ENCODE measurements at regions not wholly inside any gene's neighbourhood (a gene's known extent, or its start where the extent isn't known, plus 50 kb on each side); places are given as distances from the start of the nearest gene placed in this dataset.

DNA sequence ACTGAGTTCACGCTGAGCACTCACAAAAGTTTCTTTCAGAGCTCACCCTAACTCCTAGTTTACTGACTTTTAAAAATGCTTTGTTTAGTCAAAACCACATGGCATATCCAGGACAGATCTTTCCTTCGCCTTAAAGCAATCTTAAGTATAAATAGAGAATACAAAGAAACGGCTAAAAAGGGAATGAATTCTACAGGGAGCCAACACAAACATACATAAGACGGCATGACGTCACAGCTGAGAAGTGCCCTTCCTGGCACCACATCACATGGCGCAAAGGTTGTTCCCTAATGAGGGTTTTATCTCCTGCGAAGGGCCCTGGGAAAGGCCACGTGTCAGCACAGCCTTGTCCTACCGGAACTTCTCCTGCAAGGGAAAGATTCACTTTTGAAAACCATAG, 141.3 kb downstream of the IRX1 start:
- H3K27ac ChIP-seq (ENCODE audit: low read depth, low read length) = no peak overlapping the region
- no peaks in the 10 kb centered on the region for H3K9me3 ChIP-seq (ENCODE audit: low read length)
- H3K9ac ChIP-seq (ENCODE audit: low read length) = no peak overlapping the region
- H3K36me3 ChIP-seq (ENCODE audit: insufficient read depth, low read length) = no peaks in the 10 kb centered on the region
- H3K27me3 ChIP-seq (ENCODE audit: control insufficient read depth in 1 of 2, insufficient read depth in 2 of 2, low read length in 2 of 2) = no peaks in the 10 kb centered on the region
- H3K4me3 ChIP-seq (ENCODE audit: low read depth in 1 of 2, low read length in 2 of 2) = no peak overlapping the region
- H3K4me1 ChIP-seq (ENCODE audit: insufficient read depth, low read length) = no peaks in the 10 kb centered on the region

DNA sequence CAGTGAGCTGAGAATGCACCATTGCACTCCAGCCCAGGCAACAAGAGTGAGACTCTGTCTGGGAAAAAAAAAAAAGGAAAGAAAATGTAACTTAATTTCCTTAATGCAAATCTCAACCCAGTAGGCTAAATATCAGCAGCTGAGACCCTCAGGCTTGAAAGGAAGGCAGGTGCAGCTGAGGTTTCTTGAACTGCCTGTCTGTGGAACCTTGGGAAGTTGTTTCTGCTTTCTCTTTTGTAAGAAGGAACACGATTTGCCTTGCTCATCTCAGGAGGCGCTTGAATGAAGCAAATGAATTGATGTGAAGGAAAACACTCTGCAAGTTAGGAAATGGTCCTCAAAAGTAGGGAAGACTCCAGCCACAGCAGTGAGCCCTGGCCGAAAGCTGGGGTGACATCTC, 143.3 kb downstream of the IRX1 start:
- H3K9ac ChIP-seq (ENCODE audit: low read length) = no peak overlapping the region
- no peaks in the 10 kb centered on the region for H3K9me3 ChIP-seq (ENCODE audit: low read length)

DNA sequence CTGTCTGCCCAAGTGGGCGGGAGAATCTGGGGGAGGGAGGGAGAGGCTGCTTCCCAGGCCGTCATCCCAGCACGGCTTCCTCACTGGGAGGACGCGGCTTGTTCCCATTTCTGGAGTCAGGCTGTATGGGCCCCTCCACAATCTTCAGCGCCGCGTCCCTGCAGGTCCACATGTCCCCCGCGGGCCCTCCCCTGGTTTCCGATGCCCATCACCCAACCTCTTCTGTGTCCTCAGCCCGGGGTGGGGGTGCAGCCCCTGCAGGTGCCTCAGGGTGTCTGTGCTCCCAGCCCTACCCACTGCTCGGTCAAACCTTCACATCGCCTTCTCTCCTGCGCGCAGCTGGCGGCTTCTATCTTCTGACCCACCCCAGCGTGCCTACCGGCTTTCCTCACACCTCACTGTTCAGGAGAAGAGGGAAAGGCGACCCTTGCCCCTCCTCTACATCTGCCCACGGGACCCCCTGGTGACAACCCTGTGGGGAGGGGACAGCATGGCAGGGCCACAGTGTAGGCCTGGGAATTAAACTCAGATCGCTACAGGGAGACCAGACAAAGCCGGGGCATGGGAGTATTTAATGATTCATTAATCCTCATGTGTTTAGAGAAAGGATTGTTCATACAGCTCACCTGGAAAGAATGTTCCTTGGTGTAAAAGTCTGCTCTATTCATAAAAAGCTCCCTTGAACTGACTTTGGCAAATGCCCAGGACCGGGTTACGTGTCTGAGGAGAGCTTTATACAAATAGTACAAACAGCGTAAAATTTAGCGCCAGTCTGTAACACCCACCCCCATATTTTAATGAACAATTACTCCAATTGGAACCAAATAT, 145.1 kb downstream of the IRX1 start:
- no peaks in the 10 kb centered on the region for H3K4me1 ChIP-seq (ENCODE audit: insufficient read depth, low read length)
- no peaks in the 10 kb centered on the region for H3K36me3 ChIP-seq (ENCODE audit: insufficient read depth, low read length)
- H3K27me3 ChIP-seq (ENCODE audit: control insufficient read depth in 1 of 2, insufficient read depth in 2 of 2, low read length in 2 of 2) = no peaks in the 10 kb centered on the region
- no peak overlapping the region for H3K4me3 ChIP-seq (ENCODE audit: low read depth in 1 of 2, low read length in 2 of 2)
- H3K27ac ChIP-seq (ENCODE audit: low read depth, low read length) = no peak overlapping the region
- no peaks in the 10 kb centered on the region for H3K9me3 ChIP-seq (ENCODE audit: low read length)
- no peak overlapping the region for H3K9ac ChIP-seq (ENCODE audit: low read length)

More for the DNA sequence above, 143.3 kb downstream of the IRX1 start:
- no peaks in the 10 kb centered on the region for H3K36me3 ChIP-seq (ENCODE audit: insufficient read depth, low read length)
- no peak overlapping the region for H3K27ac ChIP-seq (ENCODE audit: low read depth, low read length)
- no peak overlapping the region for H3K4me3 ChIP-seq (ENCODE audit: low read depth in 1 of 2, low read length in 2 of 2)
- H3K27me3 ChIP-seq (ENCODE audit: control insufficient read depth in 1 of 2, insufficient read depth in 2 of 2, low read length in 2 of 2) = no peaks in the 10 kb centered on the region
- H3K4me1 ChIP-seq (ENCODE audit: insufficient read depth, low read length) = no peaks in the 10 kb centered on the region

DNA sequence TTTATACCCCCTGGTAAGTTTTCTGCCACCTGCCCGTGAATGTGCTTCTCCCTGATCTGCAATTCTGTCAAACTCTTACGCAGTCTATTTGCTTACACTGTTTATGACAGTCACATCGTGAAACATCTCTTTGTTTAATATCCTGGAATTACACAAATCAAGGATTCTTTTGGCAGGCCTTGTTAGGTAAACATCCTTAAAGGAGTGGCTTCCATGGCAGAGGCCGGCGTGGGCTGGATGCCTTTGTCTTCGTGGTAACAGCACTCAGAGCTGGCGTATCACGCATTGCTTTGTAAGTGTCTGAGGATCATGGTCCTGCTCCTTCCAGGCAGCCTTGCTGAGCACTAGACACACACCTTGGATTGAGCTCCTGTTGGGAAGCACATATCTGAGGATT, 145.7 kb downstream of the IRX1 start:
- H3K27ac ChIP-seq (ENCODE audit: low read depth, low read length) = no peak overlapping the region
- H3K4me1 ChIP-seq (ENCODE audit: insufficient read depth, low read length) = no peaks in the 10 kb centered on the region
- no peaks in the 10 kb centered on the region for H3K36me3 ChIP-seq (ENCODE audit: insufficient read depth, low read length)
- no peaks in the 10 kb centered on the region for H3K9me3 ChIP-seq (ENCODE audit: low read length)
- no peak overlapping the region for H3K9ac ChIP-seq (ENCODE audit: low read length)
- no peaks in the 10 kb centered on the region for H3K27me3 ChIP-seq (ENCODE audit: control insufficient read depth in 1 of 2, insufficient read depth in 2 of 2, low read length in 2 of 2)
- no peak overlapping the region for H3K4me3 ChIP-seq (ENCODE audit: low read depth in 1 of 2, low read length in 2 of 2)

DNA sequence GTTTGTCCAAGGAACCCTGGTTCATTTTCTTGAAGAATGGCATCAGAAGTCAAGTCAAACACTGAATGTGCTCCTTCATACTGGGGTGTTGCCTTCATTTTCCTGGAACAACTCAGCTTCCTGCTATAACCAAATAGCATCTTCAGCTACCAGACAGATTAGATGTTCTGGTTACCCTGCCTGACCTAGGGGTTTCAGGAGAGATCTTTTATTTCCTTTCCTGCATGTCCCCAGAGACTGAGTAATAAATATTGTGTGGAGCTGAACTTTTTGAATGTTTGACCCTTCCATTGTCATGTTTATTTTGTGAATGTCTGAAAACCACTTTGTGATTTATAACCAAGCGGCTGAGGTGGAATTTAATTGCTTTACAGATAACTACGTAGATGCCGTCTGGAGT, 147.1 kb downstream of the IRX1 start:
- Histone ChIP-seq H3K9me3 (ENCODE audit: low read length) (no peaks in the 10 kb centered on the region), H3K27ac (ENCODE audit: low read depth, low read length) (no peak overlapping the region), H3K4me1 (ENCODE audit: insufficient read depth, low read length) (no peaks in the 10 kb centered on the region), H3K9ac (ENCODE audit: low read length) (no peak overlapping the region), H3K36me3 (ENCODE audit: insufficient read depth, low read length) (no peaks in the 10 kb centered on the region), H3K27me3 (ENCODE audit: control insufficient read depth in 1 of 2, insufficient read depth in 2 of 2, low read length in 2 of 2) (no peaks in the 10 kb centered on the region), H3K4me3 (ENCODE audit: low read depth in 1 of 2, low read length in 2 of 2) (no peak overlapping the region)

DNA sequence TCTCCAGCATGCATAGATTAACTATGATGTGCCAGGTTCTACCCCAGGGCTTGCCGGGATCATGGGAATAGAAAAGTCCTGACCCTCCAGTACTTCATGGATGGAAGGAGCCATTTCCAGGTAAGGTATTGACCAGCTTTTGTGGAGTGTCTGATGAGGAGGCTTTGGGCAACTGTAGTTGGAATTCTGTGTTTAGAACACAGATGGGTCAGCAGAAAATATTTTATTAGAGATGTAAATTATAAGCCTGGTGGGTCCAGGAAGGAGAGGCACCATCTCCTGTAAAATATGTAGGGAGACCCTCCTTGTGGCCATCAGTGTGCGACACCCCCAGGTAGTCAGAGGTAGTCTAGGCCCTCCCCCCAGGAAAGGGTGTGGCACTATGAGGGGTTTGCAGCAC, 156.2 kb downstream of the IRX1 start:
- H3K4me3 ChIP-seq (ENCODE audit: low read depth in 1 of 2, low read length in 2 of 2) = no peak overlapping the region
- H3K36me3 ChIP-seq (ENCODE audit: insufficient read depth, low read length) = no peaks in the 10 kb centered on the region
- H3K9me3 ChIP-seq (ENCODE audit: low read length) = no peaks in the 10 kb centered on the region
- H3K4me1 ChIP-seq (ENCODE audit: insufficient read depth, low read length) = no peaks in the 10 kb centered on the region
- no peaks in the 10 kb centered on the region for H3K27me3 ChIP-seq (ENCODE audit: control insufficient read depth in 1 of 2, insufficient read depth in 2 of 2, low read length in 2 of 2)
- no peak overlapping the region for H3K9ac ChIP-seq (ENCODE audit: low read length)
- H3K27ac ChIP-seq (ENCODE audit: low read depth, low read length) = no peak overlapping the region

DNA sequence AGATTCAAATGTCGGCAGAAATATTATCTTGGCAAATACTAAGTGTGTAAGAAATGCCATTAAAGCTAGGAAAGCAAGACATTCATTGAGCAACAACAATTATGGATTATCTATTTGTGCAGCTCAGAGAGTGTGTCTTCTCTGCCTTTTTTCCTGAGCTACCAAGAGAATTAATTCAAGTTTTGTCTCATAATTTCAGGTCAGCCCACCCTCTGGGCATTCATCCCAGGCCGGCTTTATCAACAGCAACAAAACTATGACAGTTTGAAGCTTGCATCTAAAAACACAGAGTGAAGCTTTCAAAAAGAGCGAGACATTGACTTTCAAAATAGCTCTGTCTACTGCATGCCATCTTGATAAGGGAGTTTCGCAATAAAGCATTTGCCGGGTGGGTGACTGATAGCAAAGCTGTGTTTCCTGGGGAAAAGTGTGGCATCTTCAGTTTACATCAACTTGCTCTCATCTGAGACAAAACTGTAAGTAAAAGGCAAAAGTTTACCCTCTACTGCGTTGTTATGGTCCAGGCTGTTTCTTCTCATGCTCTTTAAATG, 182.4 kb downstream of the IRX1 start:
- no peak overlapping the region for H3K27ac ChIP-seq (ENCODE audit: low read depth, low read length)
- H3K4me1 ChIP-seq (ENCODE audit: insufficient read depth, low read length) = no peaks in the 10 kb centered on the region
- H3K4me3 ChIP-seq (ENCODE audit: low read depth in 1 of 2, low read length in 2 of 2) = no peak overlapping the region
- no peaks in the 10 kb centered on the region for H3K9me3 ChIP-seq (ENCODE audit: low read length)
- no peaks in the 10 kb centered on the region for H3K27me3 ChIP-seq (ENCODE audit: control insufficient read depth in 1 of 2, insufficient read depth in 2 of 2, low read length in 2 of 2)
- no peak overlapping the region for H3K9ac ChIP-seq (ENCODE audit: low read length)
- H3K36me3 ChIP-seq (ENCODE audit: insufficient read depth, low read length) = no peaks in the 10 kb centered on the region

DNA sequence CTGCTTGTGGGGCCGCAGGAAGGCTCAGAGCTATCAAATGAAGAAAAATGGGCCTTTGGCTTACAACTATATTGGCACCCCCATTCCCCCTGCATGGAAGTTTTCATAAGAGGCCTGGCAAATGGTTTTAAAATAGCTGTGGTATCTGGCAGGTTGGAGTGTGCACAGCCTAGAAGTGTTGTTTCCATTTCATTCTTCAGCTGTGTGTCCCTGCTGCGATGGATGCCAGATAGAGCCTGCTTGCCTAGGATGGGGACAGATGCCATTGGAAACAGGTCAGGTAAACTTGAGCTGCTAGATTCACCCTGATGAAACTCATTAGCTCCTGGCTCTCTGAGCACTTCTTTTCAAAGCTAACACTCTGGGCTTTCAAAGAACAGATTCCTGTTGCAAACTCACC, 183.3 kb downstream of the IRX1 start:
- H3K27ac ChIP-seq (ENCODE audit: low read depth, low read length) = no peak overlapping the region
- no peak overlapping the region for H3K9ac ChIP-seq (ENCODE audit: low read length)
- no peaks in the 10 kb centered on the region for H3K4me1 ChIP-seq (ENCODE audit: insufficient read depth, low read length)
- no peaks in the 10 kb centered on the region for H3K27me3 ChIP-seq (ENCODE audit: control insufficient read depth in 1 of 2, insufficient read depth in 2 of 2, low read length in 2 of 2)
- no peaks in the 10 kb centered on the region for H3K9me3 ChIP-seq (ENCODE audit: low read length)
- H3K36me3 ChIP-seq (ENCODE audit: insufficient read depth, low read length) = no peaks in the 10 kb centered on the region
- H3K4me3 ChIP-seq (ENCODE audit: low read depth in 1 of 2, low read length in 2 of 2) = no peak overlapping the region

DNA sequence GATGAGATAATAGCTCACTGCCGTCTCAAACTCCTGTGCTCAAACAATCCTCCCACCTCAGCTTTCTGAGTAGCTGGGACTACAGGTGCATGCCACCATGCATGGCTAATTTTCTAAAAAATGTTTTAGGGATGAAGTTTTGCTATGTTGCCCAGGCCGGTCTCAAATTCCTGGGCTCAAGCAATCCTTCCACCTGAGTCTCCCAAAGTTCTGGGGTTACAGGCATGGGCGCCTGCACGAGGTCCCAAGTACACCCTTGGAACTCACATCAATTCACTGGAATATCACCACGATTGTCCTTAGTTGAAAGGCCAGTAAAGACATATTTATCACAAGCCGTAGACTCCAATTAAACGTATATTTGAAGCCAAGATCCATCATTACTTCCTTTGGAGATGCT, 184.6 kb downstream of the IRX1 start:
- Histone ChIP-seq H3K9me3 (ENCODE audit: low read length) (no peaks in the 10 kb centered on the region), H3K4me3 (ENCODE audit: low read depth in 1 of 2, low read length in 2 of 2) (no peak overlapping the region), H3K36me3 (ENCODE audit: insufficient read depth, low read length) (no peaks in the 10 kb centered on the region), H3K4me1 (ENCODE audit: insufficient read depth, low read length) (no peaks in the 10 kb centered on the region), H3K27ac (ENCODE audit: low read depth, low read length) (no peak overlapping the region), H3K27me3 (ENCODE audit: control insufficient read depth in 1 of 2, insufficient read depth in 2 of 2, low read length in 2 of 2) (no peaks in the 10 kb centered on the region), H3K9ac (ENCODE audit: low read length) (no peak overlapping the region)

DNA sequence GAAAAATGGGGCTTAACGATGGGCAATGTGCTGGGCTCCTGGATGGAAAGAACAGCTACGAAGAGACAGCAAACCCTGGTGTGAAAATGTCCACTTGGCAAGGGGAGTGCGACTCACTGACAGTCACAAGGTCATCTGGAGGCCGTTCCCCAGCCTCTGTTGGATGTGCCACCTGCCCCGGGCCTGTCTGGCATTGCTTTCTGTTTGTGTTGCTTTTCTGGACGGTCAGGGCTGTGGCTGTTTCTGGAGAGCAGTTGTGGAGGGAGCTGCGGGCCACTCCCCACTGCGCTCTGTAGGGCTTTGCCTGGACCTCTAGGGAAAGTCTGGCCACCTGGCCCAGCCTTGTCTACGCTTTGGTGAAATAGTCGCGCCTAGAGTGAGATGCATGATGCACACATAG, 185.3 kb downstream of the IRX1 start:
- Histone ChIP-seq H3K9ac (ENCODE audit: low read length) (no peak overlapping the region), H3K27me3 (ENCODE audit: control insufficient read depth in 1 of 2, insufficient read depth in 2 of 2, low read length in 2 of 2) (no peaks in the 10 kb centered on the region), H3K27ac (ENCODE audit: low read depth, low read length) (no peak overlapping the region), H3K9me3 (ENCODE audit: low read length) (no peaks in the 10 kb centered on the region), H3K4me3 (ENCODE audit: low read depth in 1 of 2, low read length in 2 of 2) (no peak overlapping the region), H3K36me3 (ENCODE audit: insufficient read depth, low read length) (no peaks in the 10 kb centered on the region), H3K4me1 (ENCODE audit: insufficient read depth, low read length) (no peaks in the 10 kb centered on the region)

DNA sequence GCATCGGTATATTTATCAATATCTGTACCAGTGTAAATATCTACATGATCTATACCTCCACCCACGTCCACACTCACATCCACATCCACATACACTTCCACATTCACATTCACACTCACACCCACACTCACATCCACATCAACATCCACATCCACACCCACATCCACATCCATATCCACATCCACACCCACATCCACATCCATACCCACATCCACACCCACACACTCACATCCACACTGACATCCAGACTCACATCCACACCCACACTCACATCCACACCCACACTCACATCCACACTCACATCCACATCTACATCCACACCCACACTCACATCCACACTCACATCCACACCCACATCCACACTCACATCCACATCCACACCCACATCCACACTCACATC, 189.2 kb downstream of the IRX1 start:
- Histone ChIP-seq H3K9me3 (ENCODE audit: low read length) (no peaks in the 10 kb centered on the region), H3K9ac (ENCODE audit: low read length) (no peak overlapping the region), H3K27me3 (ENCODE audit: control insufficient read depth in 1 of 2, insufficient read depth in 2 of 2, low read length in 2 of 2) (no peaks in the 10 kb centered on the region), H3K27ac (ENCODE audit: low read depth, low read length) (no peak overlapping the region), H3K36me3 (ENCODE audit: insufficient read depth, low read length) (no peaks in the 10 kb centered on the region), H3K4me3 (ENCODE audit: low read depth in 1 of 2, low read length in 2 of 2) (no peak overlapping the region), H3K4me1 (ENCODE audit: insufficient read depth, low read length) (no peaks in the 10 kb centered on the region)

DNA sequence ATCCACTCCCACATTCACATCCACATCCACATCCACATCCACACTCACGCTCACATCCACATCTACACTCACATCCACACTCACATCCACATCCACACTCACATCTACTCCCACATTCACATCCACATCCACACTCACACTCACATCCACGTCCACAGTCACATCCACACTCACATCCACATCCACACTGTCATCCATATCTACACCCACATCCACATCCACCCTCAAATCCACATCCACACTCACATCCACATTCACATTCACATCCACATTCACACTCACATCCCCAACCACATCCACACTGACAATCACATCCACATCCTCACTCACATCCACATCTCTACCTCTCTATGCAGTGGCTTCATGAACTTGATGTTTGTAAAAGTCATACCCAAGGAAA, 190.5 kb downstream of the IRX1 start:
- Histone ChIP-seq H3K9ac (ENCODE audit: low read length) (no peak overlapping the region), H3K4me1 (ENCODE audit: insufficient read depth, low read length) (no peaks in the 10 kb centered on the region), H3K9me3 (ENCODE audit: low read length) (no peaks in the 10 kb centered on the region), H3K27ac (ENCODE audit: low read depth, low read length) (no peak overlapping the region), H3K36me3 (ENCODE audit: insufficient read depth, low read length) (no peaks in the 10 kb centered on the region), H3K4me3 (ENCODE audit: low read depth in 1 of 2, low read length in 2 of 2) (no peak overlapping the region), H3K27me3 (ENCODE audit: control insufficient read depth in 1 of 2, insufficient read depth in 2 of 2, low read length in 2 of 2) (no peaks in the 10 kb centered on the region)

Data from muscle layer of colon (tissue), 2 donors.